ENCODE measurements at regions not wholly inside any gene's neighbourhood (a gene's known extent, or its start where the extent isn't known, plus 50 kb on each side); places are given as distances from the start of the nearest gene placed in this dataset.

DNA sequence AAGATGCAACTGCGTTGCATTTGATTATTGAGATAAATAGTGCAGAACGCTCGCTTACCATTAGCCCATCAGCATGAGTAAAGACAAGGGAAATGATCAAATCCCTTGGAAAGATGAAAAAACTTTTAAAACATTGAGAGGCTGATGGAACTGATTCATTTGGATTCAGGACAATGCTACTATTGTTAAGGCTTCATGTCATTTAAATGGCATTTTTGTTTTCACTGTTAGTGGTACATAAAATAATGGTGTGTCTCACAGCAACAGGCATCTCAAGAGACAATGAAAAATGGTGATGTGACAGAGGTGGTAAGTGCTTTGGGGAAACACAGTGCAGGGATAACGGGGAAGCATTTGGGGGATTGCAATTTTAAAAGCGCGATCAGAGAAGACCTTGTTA lies 159.7 kb upstream of the KCNG1 start:
- no peak overlapping the region for H4K8ac ChIP-seq (ENCODE audit: low read depth in 2 of 2, low read length in 2 of 2)
- H3K4me1 ChIP-seq (ENCODE audit: control insufficient read depth, insufficient read depth, low read length): no peaks in the 10 kb centered on the region
- in situ Hi-C loops (cut with MboI; ENCODE audit: low sequenced_read_pairs) (no loop called here), intact Hi-C loops (cut with micrococcal nuclease) (no loop called here), dilution Hi-C loops (cut with HindIII; ENCODE audit: low sequenced_read_pairs, unreplicated experiment) (no loop called here)
- no peak overlapping the region for H3K18ac ChIP-seq (ENCODE audit: low read depth, low read length)
- H3K4me3 ChIP-seq (ENCODE audit: insufficient read depth, low read depth, low read length): no peak overlapping the region
- no peaks in the 10 kb centered on the region for H3K79me1 ChIP-seq (ENCODE audit: low read depth in 1 of 2, low read length in 2 of 2)
- H2BK20ac ChIP-seq (ENCODE audit: low read depth, low read length): no peak overlapping the region
- no peak overlapping the region for H3K4me2 ChIP-seq (ENCODE audit: low read depth, low read length)
- H3K27ac ChIP-seq (ENCODE audit: insufficient read depth, low read length): no peak overlapping the region
- WGBS, 2 experiments (ENCODE audit: extremely low coverage in 2 of 2, insufficient read length in 1 of 2): 78% methylated on average over 6 of the region's 6 CpGs; no CpG with 5 or more reads in 1 of the 2 experiments
- H3K4ac ChIP-seq (ENCODE audit: low read depth, low read length): no peak overlapping the region
- no peak overlapping the region for H3K9ac ChIP-seq (ENCODE audit: low read depth, low read length)
- no peaks in the 10 kb centered on the region for H3K9me1 ChIP-seq (ENCODE audit: insufficient read depth, low read length)
- no peak overlapping the region for H2AFZ ChIP-seq (replicated peaks; ENCODE audit: low read length, poor library complexity)
- no TSS peak for BruUV-seq (replicated peaks)
- H2AK9ac ChIP-seq (replicated peaks; ENCODE audit: low read depth, low read length, poor library complexity): no peak overlapping the region
- H2BK5ac ChIP-seq (ENCODE audit: low read depth, low read length, poor library complexity, severe bottlenecking): no peak overlapping the region
- no peak overlapping the region for H3K23ac ChIP-seq (ENCODE audit: low read depth, low read length)
- H4K91ac ChIP-seq (ENCODE audit: insufficient read depth, low read depth, low read length): no peak overlapping the region
- no peak overlapping the region for H2BK120ac ChIP-seq (ENCODE audit: low read depth, low read length)
- H3K9me3 ChIP-seq (ENCODE audit: control insufficient read depth, insufficient read depth, low read length): no peaks in the 10 kb centered on the region
- ChIA-PET POLR2A (ENCODE audit: unreplicated experiment) (no interaction called here), CTCF (no interaction called here)
- H4K5ac ChIP-seq (ENCODE audit: low read depth, low read length): no peak overlapping the region
- TF ChIP-seq SMC3 (IDR thresholded peaks at IDR 0.05; ENCODE audit: low read depth, low read length): no peak
- no peak for TF ChIP-seq RFX5 (IDR thresholded peaks at IDR 0.05; ENCODE audit: low read depth, low read length)
- TF ChIP-seq, protein P1, sequence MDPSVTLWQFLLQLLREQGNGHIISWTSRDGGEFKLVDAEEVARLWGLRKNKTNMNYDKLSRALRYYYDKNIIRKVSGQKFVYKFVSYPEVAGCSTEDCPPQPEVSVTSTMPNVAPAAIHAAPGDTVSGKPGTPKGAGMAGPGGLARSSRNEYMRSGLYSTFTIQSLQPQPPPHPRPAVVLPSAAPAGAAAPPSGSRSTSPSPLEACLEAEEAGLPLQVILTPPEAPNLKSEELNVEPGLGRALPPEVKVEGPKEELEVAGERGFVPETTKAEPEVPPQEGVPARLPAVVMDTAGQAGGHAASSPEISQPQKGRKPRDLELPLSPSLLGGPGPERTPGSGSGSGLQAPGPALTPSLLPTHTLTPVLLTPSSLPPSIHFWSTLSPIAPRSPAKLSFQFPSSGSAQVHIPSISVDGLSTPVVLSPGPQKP (IDR thresholded peaks at IDR 0.05; ENCODE audit: borderline replicate concordance, low read depth, low read length): no peak
- TF ChIP-seq RAD21 (IDR thresholded peaks at IDR 0.05; ENCODE audit: low read length): no peak
- no peak for TF ChIP-seq MAZ (IDR thresholded peaks at IDR 0.05; ENCODE audit: borderline replicate concordance, low read depth, low read length)
- no peak for TF ChIP-seq NFE2L2 (IDR thresholded peaks at IDR 0.05; ENCODE audit: low read depth, low read length)
- no peak for TF ChIP-seq FOS (IDR thresholded peaks at IDR 0.05; ENCODE audit: low read depth, low read length)
- no peak for TF ChIP-seq MAFK (IDR thresholded peaks at IDR 0.05; ENCODE audit: low read depth, low read length)
- no peak for TF ChIP-seq BHLHE40 (IDR thresholded peaks at IDR 0.05; ENCODE audit: low read depth, low read length)
- no peak for TF ChIP-seq RCOR1 (IDR thresholded peaks at IDR 0.05; ENCODE audit: insufficient replicate concordance, low read length)
- no peak for TF ChIP-seq MXI1 (IDR thresholded peaks at IDR 0.05; ENCODE audit: borderline replicate concordance, low read depth, low read length)
- no peaks in the 10 kb centered on the region for H4K20me1 ChIP-seq (ENCODE audit: insufficient read depth, low read length)
- no peak overlapping the region for H2BK15ac ChIP-seq (ENCODE audit: low read depth, low read length)
- no peak overlapping the region for H2AK5ac ChIP-seq (ENCODE audit: low read depth, low read length)
- H3K27me3 ChIP-seq (ENCODE audit: control insufficient read depth, insufficient read depth, low read length): peaks cover 23% of the 10 kb centered on the region
- H3K14ac ChIP-seq (replicated peaks; ENCODE audit: low read depth, low read length): no peak overlapping the region
- ATAC-seq (ENCODE audit: low read depth) (no peak), DNase-seq (no peak)
- no peak overlapping the region for H3K56ac ChIP-seq (ENCODE audit: extremely low read depth, insufficient read depth, low read length)
- no peaks in the 10 kb centered on the region for H3K36me3 ChIP-seq (ENCODE audit: control insufficient read depth, insufficient read depth, low read length)

Data from IMR-90 (cell line).